Skin epidermis (tissue), 12 donors: ENCODE measurements at regions not wholly inside any gene's neighbourhood (a gene's known extent, or its start where the extent isn't known, plus 50 kb on each side); places are given as distances from the start of the nearest gene placed in this dataset.
"Not testable (repeated sequence)": the region's sequence is repeated elsewhere in the genome, so short reads cannot be mapped to it uniquely, and the experiment has no call there.

ENCODE experiments used
- H3K27ac ChIP-seq, 21 experiments: fragments of 200-600 bp; sonication (generic) in 11 of 21; one replicate each; pipeline ENCODE4 v1.5.0; 2020; ENCODE audit warnings: mild to moderate bottlenecking in 3 of 21, inconsistent platforms in 2 of 21, moderate library complexity in 2 of 21
- H3K4me3 ChIP-seq, 7 experiments: fragments of 200-600 bp; sonication (generic) in 2 of 7; one replicate each; pipeline ENCODE4 v1.5.0; 2020; ENCODE audit warnings: inconsistent platforms in 2 of 7, mild to moderate bottlenecking in 2 of 7, moderate library complexity in 1 of 7

DNA sequence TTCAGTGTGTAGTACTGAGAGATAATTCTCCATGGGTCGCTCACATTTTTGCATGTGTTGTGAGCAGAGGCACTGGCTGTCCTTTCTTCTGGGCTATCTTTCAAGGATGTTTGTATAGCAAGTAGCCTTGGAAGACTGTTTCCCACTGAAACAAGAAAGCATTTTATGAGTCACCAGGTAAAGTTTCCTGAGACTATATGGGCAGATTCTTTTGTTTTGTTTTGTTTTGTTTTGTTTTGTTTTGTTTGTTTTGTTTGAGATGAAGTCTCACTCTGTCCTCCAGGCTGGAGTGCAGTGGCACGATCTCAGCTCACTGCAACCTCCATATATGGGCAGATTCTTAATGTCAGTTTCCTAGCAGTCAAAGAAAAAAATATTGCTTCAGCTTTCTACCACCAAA, 912.6 kb downstream of the TTLL7 start:
- H3K27ac ChIP-seq = no peak overlapping the region
- no peak overlapping the region for H3K4me3 ChIP-seq

DNA sequence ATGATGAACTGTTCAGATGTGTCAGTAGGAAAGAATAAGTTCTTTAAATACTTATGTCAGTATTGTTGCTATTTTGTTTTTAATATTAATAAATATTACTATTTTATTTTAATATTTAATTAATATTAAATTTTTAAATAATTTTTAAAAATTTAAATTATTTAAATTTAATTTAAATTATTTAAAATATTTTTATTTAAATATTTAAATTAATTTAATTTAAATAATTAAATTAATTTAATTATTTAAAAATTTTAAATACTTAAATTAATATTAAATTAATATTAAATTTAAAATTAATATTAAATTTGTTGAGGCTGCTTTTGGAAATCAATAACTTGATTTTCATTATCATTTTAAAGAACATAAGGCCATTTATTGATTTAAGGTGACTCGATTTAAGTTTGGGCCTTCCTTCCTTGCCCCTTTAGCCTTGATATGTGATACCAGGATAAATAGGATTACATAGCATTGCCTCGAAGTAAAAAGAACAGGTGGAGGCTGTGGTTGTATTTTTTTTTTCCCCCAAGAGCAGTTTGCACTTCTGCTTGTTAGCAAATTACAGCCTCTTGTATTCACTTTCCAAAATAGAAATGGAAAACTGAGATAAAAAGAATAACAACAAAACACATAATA, 915.2 kb downstream of the TTLL7 start:
- no peak overlapping the region for H3K27ac ChIP-seq

DNA sequence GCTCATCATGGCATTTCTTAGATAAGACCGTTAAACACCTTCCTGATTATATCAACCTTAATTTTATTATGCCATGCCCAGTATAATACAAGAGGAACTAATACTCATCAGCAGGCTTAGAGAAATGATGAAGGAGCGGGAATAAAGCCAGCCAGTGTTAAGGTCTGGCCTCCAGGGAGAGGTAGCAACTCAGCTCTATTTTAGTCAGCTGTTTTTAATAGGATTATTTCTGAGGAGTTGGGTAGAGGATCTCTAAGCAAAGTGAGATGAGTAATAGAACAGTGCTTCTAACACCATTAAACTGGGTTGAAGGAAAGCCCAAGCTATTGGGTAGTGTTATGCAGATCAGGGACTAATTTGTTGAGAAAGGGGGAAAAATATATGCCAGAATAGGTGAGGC, 921.5 kb downstream of the TTLL7 start:
- Histone ChIP-seq H3K27ac (no peak overlapping the region), H3K4me3 (no peak overlapping the region)

More for the DNA sequence above, 915.2 kb downstream of the TTLL7 start:
- no peak overlapping the region for H3K4me3 ChIP-seq

DNA sequence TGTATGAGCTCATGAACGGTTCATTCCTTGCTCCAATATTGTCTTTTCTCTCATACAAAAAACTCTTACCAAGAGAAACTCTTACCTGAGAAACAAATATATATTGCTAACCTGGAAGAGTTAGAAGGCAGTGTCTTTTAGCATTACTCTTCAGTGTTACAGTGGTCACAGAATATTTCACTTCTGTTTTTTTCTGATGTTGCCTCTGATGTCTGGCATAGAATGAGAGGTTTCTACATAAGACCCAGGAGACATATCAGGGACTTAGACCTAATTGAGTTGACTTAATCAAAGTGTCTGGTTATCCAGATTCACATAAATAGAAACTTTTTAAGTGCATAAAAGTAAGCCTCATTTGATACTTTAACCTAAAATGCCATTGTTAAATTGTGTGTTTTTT, 923.8 kb downstream of the TTLL7 start:
- no peak overlapping the region for H3K4me3 ChIP-seq
- no peak overlapping the region for H3K27ac ChIP-seq

DNA sequence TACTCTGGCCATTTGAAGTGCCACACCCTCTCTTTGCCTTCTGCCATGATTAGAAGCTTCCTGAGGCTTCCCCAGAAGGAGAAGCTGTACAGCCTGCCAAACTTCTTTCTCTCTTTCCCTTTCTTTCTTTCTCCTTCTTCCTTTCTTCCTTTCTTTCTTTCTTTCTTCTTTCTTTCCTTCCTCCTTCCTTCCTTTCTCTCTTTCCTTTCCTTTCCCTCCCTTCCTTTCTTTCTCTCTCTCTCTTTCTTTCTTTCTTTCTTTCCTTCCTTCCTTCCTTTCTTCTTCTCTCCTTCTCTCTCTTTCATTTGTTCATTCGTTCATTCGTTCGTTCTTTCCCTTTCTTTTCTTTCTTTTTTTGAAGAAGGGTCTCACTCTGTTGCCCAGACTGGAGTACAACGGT, 931.0 kb downstream of the TTLL7 start:
- H3K27ac ChIP-seq = no peak overlapping the region
- no peak overlapping the region for H3K4me3 ChIP-seq

DNA sequence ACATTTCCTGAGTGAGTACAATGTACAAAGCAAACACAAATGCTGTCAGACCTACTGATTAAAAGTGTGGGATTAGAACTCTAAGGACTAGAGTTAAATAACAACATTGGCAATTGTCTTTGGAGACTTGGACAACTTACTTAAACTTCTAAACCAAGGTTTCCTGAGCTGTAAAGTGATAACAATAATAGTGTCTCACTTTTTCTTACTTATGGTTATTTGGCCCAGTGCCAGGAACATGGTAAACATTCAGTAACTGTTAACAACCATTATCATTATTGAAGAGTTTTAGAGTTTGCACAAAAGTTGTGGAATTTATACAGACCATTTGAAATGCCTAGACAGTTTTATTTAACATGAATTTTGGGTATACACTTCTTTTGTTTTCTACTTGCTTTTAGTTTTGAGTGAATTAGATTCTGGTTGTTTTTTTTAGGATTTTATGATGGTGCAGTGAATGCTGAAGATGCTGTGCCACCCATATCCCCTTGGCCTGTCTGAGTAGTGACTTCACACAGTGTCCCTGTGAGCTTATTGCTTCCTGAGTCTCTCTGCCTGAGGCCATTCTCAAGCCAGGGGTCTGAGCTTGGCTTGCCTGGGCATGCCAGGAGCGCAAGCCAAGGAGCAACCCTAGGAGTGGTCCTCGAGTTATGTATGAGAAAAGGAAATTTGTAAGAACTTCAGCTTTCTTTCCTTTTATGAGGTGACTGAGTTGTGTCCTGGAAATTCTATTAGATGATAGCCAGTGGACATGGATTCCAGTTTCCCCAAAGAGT, 932.8 kb downstream of the TTLL7 start:
- Histone ChIP-seq H3K27ac (no peak overlapping the region), H3K4me3 (no peak overlapping the region)

DNA sequence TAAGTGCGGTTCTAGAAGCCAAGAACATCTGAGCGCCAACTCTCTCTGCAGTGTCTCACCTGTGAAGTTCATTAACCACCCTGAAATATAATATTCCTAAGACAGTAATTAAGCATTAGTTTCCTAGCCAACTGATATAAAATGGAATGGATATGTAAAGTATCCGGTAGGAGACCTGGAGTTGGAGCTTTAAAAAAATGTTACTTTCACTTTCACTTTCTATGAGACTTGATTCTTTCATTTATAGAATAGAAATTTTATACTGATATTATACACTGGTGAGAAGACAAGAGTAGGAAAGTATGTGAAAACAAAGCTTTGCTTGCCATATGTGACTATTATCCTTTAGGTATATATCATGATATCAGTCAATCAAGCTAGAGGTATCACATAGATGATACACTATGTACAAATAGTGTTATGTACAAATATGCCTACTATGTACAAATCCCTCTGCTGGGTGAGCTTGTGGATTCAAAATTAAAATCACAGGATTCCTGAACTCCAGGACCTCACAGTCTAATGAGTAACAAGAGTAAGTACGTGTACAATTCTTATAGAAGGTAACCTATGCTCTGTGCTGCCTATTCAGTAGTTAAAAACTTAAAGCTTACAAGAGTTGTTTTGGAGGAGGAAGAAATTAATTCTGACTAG, 934.2 kb downstream of the TTLL7 start:
- Histone ChIP-seq H3K27ac (no peak overlapping the region), H3K4me3 (no peak overlapping the region)

DNA sequence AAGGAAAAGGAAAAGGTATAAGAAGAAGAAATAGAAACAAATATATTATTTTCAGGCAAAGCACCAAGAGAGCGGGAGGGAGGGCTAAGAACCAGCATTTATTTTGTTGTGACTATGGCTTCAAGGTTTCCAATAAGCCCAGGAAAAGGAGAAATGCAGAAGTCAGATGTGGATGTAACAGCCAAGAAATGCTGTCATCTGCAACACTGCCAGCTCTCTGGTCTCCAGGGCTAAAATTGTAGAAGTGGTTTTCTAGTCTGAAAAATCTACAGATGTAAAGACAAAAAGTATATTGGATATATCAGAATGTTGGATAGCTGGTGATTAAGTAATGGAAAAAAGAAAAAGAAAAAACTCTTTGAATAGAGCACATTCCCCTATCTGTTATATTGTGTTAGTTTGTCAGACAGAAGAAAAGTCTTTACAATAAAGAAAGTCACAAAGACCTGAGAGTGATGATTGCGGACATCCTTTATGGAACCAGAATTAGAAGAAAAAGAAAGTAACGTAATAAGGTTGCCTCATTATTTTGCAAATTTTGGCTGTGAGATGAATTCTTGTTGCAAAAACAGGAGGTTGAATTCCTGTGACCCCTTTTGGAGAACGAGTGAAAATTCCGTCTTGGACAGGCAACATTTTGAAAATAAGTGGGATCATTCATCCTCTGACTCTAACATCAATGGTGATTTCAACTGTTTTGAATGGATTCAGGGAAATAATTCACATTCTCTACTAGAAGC, 938.1 kb downstream of the TTLL7 start:
- no peak overlapping the region for H3K27ac ChIP-seq
- H3K4me3 ChIP-seq = no peak overlapping the region

DNA sequence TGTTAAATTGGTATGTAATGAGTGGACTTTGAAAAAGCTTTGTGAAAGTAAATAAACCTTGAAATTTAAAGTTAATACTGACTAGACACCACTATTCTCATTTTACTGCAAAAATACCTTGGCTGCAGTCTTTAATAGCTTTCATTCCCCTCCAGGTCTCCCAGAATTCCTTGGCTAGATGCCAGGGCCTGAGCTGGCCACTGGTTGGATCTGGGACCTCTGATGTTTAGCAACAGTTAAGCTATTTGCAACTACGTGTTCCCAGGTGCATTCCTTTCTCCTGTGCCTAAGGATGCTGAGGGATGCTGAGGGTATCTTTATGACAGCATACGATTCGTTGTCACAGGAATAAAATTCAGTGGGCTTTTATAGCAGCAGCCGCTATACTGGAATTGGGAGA, 938.7 kb downstream of the TTLL7 start:
- Histone ChIP-seq H3K27ac (no peak overlapping the region), H3K4me3 (no peak overlapping the region)

DNA sequence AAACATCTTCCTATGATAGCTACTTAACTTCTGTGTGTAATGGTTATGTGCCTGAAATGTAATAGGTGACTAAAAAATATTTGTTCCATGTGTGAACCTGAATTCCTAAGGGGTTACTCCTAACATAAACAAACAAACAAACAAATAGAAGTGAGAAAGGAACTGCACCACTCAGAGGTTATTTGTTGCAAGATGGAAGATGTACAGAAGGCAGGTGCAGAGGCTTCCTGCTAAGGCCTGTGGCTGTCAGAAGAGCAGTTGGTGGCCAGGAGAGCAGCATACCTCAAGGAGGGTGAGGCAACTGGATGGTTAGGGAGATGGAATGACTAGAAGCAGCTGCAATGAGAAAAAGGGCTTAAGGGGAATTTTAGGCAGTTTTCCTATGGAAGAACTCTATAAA, 940.6 kb downstream of the TTLL7 start:
- no peak overlapping the region for H3K4me3 ChIP-seq
- no peak overlapping the region for H3K27ac ChIP-seq

DNA sequence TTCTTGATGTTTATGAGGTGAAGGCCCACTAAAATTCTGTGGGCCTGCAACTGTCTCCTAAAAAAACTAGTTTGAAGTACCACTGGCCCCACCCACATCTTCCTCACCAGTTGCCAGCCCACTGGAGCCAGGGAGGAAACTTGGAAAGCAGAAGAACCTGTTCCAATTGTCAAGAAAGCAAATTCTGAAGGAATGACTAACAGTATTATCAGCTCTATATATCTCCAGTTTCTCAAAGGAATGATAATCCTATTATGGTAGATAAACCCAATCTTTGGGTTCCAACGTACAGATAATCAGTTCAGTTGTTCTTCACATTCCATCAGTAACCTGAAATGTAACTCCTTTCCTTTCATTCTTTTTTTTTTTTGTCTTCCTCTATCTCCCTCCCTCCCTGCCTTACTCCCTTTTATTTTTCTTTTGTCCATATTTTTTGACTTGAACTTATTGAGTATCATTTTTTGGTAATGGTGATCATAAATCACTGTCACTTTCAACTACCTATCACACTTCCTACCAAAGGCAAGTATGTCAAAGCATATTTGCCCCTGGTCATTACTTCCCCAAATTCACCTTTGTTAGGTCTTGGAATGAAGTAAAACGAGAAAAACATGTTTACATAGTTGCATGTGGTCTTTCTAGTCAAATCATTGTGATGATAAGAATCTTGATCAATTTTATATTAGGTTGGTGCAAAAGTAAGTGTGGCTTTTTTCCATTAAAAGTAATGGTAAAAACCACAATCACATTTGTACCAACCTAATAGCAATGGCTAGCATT, 943.4 kb downstream of the TTLL7 start:
- Histone ChIP-seq H3K4me3 (no peak overlapping the region), H3K27ac (no peak overlapping the region)

DNA sequence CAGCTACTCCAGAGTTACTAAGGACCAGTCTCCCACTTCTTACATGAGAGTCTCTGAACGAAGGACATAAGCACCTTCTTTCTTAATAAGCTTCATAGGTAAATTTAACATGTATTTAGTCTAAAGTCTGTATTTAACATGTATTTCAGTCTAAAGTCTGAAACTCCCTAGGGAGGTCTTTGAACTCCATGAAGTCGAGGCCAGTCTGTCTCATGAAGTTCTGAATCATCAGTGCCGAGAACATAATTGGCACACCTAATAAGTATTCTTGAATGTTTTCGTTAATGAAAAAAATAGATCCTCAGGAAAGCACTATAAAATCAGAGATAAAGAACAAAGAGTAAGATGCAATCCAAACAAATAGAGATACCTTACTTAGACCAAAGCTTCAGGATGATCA, 945.5 kb downstream of the TTLL7 start:
- Histone ChIP-seq H3K4me3 (no peak overlapping the region), H3K27ac (no peak overlapping the region)

DNA sequence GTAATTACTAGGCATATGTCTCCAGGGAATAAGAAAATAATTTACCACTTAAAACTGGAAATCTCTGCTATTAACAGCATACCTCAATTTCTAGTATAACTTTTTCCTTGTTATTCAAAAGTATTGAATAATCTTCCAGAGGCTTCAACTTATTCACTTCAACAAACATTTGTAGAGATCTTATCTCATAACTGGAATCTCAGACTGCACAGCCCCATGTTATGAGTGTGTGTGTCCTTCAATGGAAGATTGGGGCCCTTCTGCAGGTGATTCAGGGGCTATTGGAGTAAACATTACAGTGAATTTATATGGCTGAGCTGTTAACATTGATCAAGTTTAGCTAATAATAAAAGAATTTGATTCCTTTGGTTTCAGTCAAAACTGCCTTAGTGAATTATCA, 946.1 kb downstream of the TTLL7 start:
- H3K4me3 ChIP-seq = no peak overlapping the region

DNA sequence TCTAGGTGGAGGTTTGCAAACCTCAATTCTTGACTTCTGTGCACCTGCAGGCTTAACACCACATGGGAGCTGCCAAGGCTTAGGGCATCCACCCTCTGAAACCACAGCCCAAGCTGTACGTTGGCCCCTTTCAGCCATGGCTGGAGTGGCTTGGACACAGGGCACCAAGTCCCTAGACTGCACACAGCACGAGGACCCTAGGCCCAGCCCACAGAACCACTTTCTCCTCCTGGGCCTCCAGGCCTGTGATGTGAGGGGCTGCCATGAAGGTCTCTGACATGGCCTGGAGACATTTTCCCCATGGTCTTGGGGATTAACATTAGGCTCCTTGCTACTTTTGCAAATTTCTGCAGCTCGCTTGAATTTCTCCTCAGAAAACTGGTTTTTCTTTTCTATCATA, 947.9 kb downstream of the TTLL7 start:
- H3K4me3 ChIP-seq, H3K27ac ChIP-seq: not testable (repeated sequence)

More for the DNA sequence above, 946.1 kb downstream of the TTLL7 start:
- no peak overlapping the region for H3K27ac ChIP-seq

DNA sequence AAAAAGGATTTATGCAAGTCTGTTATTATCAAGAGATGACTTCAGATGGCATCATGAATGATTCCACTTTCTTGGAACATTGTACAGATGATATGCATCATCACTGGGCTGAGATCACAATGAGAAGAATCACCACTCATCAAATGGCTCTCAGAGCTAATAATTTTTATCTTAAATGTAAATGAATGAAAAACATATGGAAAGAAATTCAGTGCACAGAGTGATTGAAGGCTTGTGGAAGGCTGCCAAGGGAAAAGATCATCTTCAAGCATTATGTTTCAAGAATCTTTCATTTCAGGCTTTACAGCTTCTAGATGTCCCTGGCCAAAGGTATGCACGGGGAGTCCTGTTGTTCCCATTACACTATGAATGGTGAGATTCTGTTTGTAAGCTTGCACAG, 955.7 kb downstream of the TTLL7 start:
- Histone ChIP-seq H3K4me3 (no peak overlapping the region), H3K27ac (no peak overlapping the region)

DNA sequence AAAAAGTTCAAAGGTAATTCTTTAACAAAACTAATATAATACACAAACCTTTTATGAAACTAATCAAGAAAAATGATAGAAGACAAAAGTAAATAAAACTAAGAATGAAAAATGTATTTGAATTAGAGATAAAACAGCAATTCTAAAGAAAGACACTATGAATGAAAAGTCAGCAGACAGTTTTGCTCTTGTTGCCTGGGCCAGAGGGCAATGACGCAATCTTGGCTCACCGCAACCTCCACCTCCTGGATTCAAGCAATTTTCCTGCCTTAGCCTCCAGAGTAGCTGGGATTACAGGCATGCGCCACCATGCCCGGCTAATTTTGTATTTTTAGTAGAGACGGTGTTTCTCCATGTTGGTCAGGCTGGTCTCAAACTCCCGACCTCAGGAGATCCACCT, 959.8 kb downstream of the TTLL7 start:
- H3K4me3 ChIP-seq, H3K27ac ChIP-seq: not testable (repeated sequence)

DNA sequence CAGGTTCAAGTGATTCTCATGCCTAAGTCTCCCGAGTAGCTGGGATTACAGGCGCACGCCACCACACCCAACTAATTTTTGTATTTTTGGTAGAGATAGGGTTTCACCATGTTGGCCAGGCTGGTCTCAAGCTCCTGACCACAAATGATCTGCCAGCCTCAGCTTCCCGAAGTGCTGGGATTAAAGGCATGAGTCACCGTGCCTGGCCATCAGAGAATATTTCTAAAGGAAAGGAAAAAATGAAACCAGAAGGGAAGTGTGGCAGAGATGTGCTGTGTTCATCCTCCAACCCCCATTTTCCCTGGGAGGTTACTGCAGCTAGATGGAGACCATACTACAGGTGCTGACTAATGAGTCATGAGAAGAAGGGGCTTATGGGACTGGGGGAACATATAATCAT, 964.1 kb downstream of the TTLL7 start:
- H3K4me3 ChIP-seq = no peak overlapping the region
- H3K27ac ChIP-seq = no peak overlapping the region

DNA sequence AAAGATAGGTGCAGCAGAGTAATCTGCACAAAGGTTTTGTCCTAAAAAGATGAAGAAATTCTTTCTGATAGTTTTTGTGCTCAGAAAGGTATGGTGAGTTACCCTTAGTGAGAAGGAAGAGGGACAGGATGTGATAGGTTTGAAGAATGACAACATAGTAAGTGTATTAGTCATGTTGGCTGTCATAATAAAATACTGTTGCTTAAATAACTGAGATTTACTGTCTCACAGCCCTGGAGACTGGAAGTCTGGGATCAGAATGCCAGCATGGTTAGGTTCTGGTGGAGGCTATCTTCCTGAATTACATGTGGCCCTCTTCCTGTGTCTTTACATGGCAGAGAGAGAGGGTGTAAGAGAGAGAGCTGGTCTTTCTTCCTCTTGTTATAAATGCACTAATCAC, 965.2 kb downstream of the TTLL7 start:
- no peak overlapping the region for H3K4me3 ChIP-seq
- no peak overlapping the region for H3K27ac ChIP-seq

DNA sequence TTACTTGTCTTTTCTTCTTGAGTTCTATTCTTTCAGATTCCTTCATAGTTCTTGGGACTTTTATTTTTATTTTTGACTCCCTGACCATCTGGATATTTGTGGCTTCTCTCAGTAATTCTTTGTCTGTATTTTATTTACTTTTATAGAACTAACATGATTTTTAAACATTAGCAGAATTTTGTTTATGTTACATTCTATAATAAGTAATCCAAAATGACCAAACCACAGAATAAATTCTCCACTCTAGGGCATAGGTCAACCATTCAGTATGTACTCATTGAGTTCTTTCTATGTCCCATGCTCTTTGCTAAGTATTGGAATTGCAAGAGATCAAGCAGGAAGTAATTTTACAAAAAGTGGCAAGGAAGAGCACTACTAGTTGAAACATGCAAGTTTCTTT, 969.0 kb downstream of the TTLL7 start:
- Histone ChIP-seq H3K27ac (no peak overlapping the region), H3K4me3 (no peak overlapping the region)

DNA sequence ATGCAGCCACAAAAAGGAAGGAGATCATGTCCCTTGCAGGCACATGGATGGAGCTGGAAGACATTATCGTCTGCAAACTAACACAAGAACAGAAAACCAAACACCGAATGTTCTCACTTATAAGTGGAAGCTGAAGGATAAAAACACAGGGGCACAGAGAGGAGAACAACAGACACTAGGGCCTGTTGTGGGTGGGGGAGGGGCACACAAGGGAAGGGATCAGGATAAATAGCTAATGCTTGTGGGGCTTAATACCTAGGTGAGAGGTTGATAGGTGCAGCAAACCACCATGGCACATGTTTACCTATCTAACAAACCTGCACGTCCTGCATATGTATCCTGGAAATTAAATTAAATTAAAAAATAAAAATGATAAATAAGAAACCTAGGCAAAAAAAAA, 969.9 kb downstream of the TTLL7 start:
- no peak overlapping the region for H3K27ac ChIP-seq
- H3K4me3 ChIP-seq = no peak overlapping the region
